Activated T-cell treated with anti-CD3 and anti-CD28 coated beads for 4 hours (primary cell): ENCODE measurements at regions not wholly inside any gene's neighbourhood (a gene's known extent, or its start where the extent isn't known, plus 50 kb on each side); places are given as distances from the start of the nearest gene placed in this dataset.
"Not testable (repeated sequence)": the region's sequence is repeated elsewhere in the genome, so short reads cannot be mapped to it uniquely, and the experiment has no call there.

Source experiments
- DNase-seq: peaks from one replicate; pipeline ENCODE4 v3.0.0-alpha.2; 2020

DNA sequence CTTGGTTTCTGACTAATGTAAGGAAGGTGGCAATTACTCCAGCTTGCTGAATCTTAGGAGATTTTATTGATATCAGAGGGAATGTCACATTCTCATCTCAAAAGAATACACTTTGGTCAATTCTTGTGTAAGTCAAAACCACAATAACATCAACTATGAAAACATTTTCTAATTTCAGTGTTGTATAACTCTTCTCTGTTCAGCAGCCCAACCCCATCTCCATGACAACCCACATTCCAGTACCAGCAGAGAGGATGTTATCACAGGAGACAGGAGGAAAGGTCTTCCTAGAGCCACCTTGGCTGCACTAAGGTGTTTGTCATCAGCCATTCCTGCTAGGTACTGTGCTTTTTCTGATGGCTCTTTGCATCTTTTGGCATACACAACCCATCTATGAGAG is 529.1 kb upstream of the BRINP1 start:
- DNase-seq: no peak

DNA sequence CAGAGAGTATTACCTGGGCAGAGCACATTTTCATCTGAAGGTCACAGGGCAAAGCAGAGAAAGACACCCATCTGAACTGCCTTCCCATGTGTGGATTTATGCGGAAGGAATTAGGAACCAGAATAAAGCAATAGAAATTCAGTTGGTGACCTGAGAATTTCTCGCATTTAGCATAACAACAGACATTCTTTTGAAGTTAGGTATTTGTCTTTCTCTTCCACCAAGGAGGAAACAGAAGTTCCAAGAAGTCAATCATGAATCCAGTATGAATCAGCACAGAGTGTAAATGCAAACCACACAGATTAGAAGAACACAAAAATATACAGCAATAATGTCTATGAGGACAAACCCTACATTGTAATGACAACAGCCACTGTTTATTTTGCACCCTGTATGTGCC is 515.2 kb upstream of the BRINP1 start:
- no peak for DNase-seq

DNA sequence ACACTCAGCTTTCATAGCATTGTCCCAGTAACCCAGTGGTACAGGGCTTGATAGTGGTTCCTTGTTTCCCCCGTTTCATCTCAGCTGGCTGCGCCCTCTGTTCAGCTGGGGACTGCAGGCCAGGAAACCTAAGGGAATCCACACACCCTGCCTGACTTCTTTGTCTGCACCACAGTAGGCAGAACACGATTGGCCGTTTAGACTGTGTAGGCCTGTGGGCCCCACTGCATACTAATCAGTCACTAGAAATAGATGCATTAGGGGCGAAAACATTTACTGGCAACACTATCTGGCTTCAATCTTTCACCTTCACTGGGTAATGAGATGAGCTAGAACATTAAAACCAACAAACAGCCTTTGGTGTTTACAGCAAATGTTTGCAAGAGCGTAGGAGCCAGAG is 512.7 kb upstream of the BRINP1 start:
- no peak for DNase-seq

DNA sequence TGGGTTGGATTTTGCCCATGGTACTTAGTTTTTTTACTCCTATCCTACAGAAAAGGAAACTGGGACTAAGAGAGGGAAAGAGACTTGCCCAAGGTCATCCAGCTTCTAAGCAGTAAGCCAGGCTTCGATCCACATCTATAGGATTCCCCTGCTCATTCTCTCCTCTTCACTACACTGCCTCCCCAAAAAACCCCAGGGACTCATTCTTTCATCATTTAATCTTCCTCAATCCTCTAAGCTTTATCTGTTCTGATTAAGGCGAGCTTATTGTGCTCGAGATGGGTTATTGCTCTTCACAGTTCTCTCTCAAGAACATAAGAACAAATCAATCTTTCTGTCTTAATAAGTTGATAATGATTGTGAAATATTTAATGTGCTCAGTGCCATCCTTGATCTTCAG is 511.1 kb upstream of the BRINP1 start:
- DNase-seq: no peak

DNA sequence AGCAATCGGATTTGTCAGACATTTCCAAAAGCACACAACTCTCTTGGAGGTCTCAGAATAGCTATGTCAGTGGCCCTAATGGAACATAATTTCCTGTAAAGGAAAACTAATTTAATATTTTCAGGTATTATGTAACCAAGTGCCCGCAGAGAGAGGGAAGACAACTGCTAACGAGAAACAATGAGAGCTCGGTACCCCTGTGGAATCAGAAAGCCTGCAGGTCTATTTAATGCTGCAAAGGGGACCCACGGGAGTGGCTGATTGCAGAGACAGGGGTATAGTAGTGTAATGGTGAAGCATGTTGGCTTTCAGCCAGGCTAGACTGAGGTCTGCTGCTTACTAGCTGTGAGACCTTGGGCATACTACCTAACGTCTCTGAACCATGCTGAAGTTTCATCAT is 508.1 kb upstream of the BRINP1 start:
- no peak for DNase-seq

DNA sequence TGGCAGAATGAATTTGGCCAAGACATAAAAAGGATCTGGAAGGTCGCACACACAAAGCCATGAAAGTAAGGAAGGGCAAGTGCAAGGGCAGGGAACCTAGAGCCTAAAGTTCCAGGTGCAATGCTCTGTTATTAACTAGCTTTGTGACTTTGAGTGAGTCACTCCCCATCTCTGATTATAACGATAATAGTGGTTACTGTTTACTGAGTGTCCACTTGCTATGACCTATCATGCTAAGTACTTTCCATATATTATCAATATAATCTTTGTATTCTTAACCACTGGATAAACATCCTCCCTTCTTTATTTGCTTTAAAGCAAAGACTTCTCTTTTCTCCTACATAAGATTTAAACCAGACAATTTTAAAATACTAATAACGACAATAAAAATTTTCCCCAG is 504.6 kb upstream of the BRINP1 start:
- no peak for DNase-seq

DNA sequence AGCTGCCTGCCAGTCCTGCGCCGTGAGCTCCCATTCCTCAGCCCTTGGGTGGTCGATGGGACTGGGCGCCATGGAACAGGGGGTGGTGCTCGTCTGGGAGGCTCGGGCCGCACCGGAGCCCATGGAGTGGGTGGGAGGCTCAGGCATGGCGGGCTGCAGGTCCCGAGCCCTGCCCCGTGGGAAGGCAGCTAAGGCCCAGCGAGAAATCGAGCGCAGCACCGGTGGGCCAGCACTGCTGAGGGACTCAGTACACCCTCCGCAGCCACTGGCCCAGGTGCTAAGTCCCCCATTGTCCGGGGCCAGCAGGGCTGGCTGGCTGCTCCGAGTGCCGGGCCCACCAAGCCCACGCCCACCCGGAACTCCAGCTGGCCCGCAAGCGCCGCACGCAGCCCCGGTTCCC is 501.0 kb upstream of the BRINP1 start:
- DNase-seq: not testable (repeated sequence)

DNA sequence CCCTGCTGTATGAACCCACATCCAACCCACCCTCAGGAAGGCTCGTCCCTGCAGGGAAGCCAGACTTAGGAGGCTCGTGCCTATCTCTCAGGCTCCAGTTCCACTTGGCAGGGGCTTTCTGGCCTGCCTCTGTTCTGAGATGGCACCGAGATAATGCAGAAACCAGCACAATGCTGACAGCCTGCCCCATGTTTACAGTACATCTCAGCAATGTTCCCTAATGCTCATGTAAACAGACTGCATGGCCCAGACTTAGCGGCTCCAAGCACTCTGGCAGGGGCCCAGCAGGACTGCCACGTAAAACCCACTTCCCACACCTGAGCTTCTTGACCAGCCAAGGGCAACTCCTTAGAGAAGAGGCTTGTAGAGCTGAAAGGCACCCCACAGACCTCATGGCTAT is 499.5 kb upstream of the BRINP1 start:
- no peak for DNase-seq

DNA sequence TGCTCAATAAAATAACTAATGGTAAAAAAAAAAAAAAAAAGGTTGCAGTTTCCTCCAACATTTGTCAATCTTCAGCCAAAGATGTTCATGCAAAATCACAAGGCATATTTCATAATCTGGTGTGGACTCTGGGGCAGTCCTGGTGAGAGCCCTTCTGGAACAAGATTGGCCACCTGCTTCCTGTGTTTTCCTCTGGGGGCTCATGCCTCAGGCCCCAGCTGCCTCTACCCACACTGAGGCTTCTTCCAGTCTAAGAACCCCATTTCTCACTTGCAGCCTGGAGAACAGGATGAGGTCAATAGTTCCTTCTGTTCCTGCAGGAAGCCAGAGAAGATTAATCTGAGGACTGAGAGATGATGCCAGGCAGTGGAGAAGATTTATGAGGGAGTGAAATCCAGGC is 492.6 kb upstream of the BRINP1 start:
- DNase-seq: no peak

DNA sequence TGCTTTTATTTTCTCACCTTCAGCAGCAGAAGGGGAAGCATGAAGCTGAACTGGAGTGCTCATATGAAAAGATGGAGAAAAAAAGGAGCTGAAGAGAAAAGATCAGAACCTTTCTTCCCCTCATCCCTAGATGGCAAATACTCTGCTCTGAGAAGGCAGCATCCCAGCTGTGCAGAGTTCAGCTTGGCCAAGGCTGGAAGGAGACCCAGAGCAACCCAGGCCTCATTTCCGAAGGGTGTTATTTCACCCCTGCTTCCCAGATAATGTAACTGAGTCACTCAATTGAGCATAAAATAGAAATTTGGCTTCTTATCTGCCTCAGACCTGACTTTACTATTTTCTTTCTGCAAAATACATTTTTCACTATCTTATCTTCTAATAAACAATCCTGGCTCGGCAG is 489.9 kb upstream of the BRINP1 start:
- DNase-seq: no peak

DNA sequence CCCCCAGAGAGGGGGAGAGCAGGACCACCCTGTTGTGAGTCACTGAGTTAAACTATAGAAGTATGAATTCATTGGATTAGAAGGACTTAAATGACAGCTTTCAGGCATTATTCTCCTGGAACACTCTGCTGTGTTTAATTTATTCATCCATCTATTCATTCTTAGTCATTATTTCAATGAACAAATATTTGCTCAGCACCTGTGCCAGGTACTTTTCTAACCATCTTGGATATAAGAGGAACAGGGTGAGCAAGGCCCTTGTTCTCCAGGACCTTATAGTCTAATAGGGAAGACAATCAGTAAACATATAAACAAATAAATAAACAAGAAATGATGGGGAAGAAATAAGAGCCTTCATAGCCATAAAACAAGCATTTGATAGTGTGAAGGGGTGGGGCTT is 483.9 kb upstream of the BRINP1 start:
- DNase-seq: no peak

DNA sequence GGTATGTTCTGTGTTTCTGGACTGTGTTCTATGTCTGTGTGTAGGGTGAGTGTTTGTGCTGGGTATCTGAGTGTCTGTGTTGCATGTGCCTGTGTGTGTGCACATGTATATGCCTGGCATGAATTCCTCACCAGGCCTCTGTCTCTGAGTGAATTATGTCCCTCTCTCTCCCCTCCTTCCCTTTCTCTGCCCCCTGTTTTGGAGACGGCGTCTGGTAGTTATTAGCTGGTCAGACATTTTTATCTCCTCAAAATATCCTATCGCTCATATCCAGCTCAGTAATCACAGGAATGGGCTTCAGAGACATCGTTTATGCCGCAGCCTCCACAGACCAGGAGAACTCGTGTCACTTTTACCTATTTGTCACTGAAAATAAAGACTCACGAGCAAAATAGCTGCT is 483.2 kb upstream of the BRINP1 start:
- no peak for DNase-seq

DNA sequence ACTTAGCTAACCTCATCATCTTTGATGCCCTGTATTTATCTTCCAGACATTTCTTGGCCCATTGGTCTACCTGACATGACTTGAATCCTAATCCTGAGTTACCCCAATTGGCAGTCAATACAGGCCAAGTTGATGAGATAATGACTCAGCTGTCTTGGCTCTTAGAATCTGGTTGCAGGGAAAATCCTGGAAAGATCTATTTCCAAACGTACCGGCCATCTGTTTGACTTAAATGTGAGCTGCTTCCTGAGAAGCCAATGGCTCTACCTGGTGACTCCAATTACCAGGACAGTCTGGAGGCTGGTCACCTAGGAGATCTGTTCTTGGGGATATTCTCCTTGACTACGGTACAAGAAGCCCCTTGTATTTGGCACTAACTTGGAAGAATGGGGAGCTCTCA is 475.2 kb upstream of the BRINP1 start:
- DNase-seq: no peak

DNA sequence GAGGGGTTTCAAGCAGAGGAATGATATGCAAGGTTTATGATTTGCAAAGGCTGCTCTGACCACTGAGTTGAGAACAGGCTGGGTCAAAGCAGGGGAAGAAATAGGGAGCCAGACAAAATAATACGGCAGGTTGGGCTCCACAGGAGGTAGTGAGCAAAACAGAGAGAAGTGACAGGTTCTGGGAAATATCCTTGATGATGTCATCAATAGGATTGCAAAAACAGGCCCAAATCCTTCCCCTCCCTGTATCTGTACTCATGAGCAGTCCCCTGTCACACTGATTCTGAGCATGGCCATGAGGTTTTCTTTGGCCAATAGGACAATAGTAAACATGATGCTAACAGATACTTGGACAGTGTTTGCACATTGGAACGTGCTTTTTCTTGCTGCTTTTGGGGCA is 471.8 kb upstream of the BRINP1 start:
- DNase-seq: no peak

DNA sequence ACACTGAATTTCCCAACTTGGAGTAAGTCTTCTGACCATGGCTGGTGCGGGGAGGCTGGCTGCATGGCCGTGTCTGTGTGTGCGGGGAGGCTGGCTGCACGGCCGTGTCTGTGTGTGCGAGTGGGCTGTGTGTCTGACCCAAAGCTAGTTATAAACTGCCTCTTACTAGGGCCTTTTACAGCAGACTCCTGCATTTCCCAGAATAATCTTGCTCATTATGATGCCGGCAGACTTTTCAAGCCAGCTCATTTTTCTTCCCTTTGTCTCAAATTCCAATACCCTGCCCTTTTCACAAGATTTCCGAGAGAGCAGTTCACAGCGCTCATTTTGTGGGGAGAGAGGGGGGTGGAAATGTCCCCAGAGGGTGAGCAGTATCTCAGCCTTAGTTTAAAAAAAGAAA is 470.7 kb upstream of the BRINP1 start:
- DNase-seq: no peak

DNA sequence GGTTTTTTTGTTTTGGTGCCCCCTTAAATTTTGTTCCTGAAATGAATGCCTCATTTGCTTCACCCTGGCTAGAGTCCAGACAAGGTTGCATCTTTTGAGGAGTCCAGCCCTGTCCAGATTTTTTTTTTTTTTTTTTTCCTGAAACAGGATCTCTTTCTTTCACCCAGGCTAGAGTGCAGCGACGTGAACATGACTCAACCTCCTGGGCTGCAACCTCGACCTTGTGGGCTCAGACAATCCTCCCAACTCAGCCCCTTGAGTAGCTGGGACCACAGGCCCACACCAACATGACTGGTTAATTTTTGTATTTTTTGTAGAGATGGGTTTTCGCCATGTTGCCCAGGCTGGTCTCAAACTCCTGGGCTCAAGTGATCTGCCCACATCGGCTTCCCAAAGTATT is 469.0 kb upstream of the BRINP1 start:
- no peak for DNase-seq

DNA sequence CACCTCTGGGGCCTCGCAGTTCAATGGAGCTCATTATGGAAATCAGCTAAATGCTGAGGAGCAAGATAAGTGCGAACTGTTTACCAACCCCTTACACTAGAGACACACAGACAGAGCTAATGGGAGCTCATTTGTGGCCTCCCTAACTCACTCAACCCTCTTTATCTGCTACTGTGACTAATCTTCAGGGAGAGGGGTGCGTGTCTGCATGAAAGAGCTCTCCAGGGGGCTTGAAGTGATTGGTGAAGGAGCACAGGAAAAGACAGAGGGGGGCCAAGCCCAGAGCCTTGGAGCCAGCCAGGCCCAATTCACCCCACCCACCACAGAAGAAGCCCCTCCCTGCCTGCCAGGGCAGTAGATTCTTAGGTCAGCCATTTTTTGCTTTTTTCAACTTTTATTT is 466.8 kb upstream of the BRINP1 start:
- no peak for DNase-seq

DNA sequence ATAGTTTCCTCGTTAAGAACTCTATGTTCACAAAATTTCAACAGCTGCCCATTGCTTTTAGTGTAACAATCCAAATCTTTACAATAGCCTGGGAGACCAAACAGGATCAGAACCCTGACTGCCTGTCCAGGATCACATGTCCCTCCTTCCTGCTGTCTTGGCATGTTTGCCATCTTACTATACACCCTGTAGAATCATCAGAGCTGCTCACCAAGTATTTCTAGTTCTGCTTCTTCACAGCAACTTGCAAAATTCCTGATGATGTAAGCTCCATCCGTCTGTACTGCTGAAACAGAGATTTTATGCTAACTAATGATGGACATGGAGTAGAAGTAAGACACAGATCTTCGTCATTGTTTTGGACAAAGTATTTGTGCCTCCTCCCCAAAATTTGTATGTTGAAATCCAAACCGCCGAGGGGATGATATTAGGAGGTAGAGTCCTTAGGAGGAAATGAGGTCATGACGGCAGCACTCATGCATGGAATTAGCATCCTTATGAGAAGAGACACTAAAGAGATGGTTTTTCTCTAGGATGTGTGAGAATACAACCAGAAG is 464.9 kb upstream of the BRINP1 start:
- no peak for DNase-seq

DNA sequence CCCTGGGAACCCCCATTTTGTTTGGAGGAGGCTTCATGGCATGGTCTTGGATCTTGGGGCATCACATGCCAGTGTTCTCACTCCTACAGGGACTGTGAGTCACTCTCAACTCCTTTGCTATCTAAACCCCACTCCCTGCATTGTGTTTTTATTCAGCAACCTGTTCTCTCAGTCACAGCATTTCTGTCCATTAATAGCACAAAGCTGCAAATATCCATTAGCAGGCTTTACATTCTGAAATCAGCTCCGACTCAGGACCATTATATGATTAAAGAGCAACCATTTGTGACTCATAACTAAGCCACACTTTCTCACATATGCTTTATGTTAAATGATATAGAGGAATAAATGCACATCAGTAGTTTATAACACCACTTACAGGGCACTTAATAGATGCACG is 462.1 kb upstream of the BRINP1 start:
- DNase-seq: no peak

DNA sequence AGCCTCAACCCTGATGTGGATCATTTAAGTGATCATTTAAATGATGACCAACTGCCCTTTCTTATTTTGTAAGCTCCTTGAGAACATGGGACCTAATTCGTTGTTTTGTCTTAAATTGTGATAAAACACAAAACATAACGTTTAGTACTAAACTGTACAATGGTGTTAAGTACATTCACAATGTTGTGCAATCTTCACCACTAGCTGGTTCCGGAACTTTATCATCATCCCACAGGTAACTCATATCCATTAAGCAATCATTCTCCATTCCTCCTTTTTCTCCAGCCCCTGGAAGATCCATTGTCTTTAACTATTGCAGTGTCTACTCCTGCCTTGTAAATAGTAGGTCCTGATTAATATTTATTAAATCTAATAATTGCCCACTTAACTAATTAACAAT is 460.5 kb upstream of the BRINP1 start:
- no peak for DNase-seq

DNA sequence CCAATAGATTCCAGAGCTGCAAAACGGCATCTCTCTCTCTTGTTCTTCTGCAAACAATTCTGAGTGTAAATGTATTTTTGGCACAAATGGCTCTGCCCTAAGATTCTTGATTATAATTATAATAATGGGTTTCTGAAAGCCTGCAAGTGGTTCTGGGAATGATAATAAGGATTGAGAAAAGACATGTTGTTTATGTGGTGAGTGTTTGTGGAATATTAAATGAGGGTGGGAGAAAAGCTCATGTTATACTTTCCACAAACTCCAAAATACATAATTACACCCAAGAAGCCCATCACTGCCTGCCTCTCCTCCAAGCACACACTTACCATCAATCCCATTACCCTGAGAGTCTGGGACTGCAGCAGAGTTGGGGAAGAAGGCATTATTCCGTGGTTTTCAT is 460.0 kb upstream of the BRINP1 start:
- DNase-seq: no peak

DNA sequence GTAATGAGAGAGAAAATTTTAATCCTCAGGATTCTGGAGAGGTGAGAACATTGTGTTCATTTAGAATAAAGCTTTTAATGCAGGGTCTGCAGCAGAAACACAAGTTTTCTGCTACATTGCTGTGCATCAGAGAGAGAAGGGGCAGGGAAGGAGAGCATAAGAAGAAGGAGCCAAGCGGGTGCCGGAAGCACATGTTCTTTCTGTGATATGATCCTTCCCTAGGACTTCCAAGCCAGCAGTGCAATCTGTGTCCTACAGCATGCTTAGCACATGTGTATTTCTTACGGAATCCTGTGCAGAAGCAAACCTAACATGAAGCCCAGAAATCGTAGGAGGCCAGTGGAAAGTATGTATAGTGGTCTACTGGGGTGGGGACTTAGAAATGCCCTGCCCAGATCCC is 458.3 kb upstream of the BRINP1 start:
- DNase-seq: no peak

DNA sequence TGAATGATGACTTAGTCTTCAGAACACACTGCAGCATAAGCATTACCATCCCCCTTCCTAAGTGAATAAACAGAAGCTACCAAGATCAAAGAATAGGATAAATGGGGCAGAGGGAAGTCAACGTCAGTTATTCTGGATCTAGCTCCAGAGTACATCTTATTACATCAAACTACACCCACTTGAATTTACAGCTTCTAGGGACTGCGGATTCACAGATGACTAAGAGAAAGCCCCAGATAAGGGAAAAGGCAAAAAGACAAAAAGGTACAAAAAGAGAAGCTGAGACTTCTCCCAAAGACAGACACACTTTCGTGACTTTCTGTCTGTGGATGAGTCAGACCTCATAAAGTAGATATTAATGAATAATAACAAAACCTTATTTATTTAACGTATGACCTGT is 457.9 kb upstream of the BRINP1 start:
- DNase-seq: no peak

DNA sequence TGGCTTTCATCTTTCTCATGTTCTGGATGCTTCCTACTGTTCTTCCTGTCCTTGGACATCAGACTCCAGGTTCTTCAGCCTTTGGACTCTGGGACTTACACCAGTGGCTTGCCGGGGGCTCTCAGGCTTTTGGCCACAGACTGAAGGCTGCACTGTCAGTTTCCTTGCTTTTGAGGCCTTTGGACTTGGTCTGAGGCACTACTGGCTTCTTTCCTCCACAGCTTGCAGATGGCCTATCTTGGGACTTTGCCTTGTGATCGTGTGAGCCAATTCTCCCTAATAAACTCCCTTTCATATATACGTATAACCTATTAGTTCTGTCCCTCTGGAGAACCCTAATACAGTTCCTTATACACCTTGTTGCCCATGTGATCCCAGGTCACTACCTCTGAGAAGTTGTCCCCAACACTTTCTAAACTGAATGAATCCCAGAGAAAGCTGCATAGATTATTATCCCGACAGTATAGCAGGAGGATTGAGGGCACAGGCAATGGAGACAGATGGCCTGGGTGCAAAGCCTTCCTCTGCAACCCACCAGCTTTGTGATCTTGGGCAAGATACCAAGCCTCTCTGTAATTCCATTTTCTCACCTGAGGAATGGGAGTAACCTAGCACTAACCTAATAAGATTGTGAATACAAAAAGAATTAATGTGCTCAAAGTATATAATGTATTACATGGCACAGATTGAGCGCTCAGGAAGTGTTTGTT is 449.6 kb upstream of the BRINP1 start:
- DNase-seq: no peak

DNA sequence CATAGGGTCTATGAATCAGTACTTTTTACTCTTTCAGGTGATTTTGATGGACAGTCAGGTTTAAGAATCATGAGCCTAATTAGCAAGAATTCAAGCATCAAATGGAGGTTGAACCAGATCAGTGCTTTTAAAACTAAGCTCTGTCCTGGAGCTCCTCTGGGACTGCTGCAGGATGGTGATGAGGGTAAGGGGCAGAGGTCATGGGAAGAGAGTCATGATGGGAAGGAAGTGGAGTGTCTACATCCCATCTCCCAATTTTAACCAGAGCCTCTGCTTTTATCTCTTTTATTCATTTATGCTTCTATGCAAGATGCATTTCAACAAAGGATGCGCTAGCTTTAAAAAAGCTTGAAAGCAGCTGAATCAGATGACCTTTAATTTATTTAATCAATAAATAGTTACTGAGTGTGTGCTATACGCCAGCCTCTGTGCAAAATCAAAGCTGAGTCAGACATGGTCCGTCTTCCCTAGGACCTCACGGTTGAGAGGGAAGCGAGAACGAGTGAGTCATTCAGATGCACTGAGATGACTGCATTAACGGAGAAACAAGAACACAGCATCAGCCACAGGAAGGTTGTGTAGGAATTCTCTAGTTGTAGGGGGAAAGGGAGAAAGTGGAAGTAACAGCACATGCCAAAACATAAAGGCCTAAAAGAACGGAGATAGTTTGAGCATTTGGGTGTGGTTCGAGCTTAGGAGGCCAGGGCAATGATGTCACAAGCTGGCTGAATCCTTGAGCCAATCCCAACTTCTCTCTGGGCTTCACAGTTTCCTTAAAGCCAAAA is 441.6 kb upstream of the BRINP1 start:
- DNase-seq: no peak
